H1 (cell line): ENCODE measurements at regions not wholly inside any gene's neighbourhood (a gene's known extent, or its start where the extent isn't known, plus 50 kb on each side); places are given as distances from the start of the nearest gene placed in this dataset.

ENCODE experiments used
- FOSL1 ChIP-seq: IDR thresholded peaks from 2 replicates; pipeline ENCODE4 v1.6.1; 2011; ENCODE audit warnings: mild to moderate bottlenecking, low read depth, low read length, moderate library complexity; ENCODE audit not compliant: insufficient read depth
- JUN ChIP-seq: IDR thresholded peaks from 2 replicates; pipeline ENCODE4 v1.6.1; 2011; ENCODE audit warnings: low read depth, mild to moderate bottlenecking, improper control_type of control experiment, low read length
- MAFK ChIP-seq: IDR thresholded peaks from 2 replicates; pipeline ENCODE4 v1.6.1; 2012; ENCODE audit warnings: low read depth, mild to moderate bottlenecking, improper control_type of control experiment, low read length
- PHF8 ChIP-seq: fragments of 200-600 bp; sonication (generic); conservative IDR thresholded peaks from 2 replicates; pipeline ENCODE4 v1.7.1; 2012; ENCODE audit warnings: low read depth, mild to moderate bottlenecking, inconsistent platforms, low read length, moderate library complexity
- RFX5 ChIP-seq: IDR thresholded peaks from 2 replicates; pipeline ENCODE4 v1.6.1; 2011; ENCODE audit warnings: low read depth, low read length, improper control_type of control experiment, borderline replicate concordance
- SP2 ChIP-seq: IDR thresholded peaks from 2 replicates; pipeline ENCODE4 v1.6.1; 2012; ENCODE audit warnings: mild to moderate bottlenecking, low read length, inconsistent platforms

GRCh38 chr18:43531438-43531837 lies 254.1 kb upstream of the SYT4 start (continued):
- TF ChIP-seq MAFK (no peak), PHF8 (no peak), RFX5 (no peak), JUN (no peak), SP2 (no peak), FOSL1 (no peak)
